ENCODE measurements at regions not wholly inside any gene's neighbourhood (a gene's known extent, or its start where the extent isn't known, plus 50 kb on each side); places are given as distances from the start of the nearest gene placed in this dataset.
A peak's percentile ranks its signal among the peaks of the same experiment; 100 is the strongest.
"Not testable (repeated sequence)": the region's sequence is repeated elsewhere in the genome, so short reads cannot be mapped to it uniquely, and the experiment has no call there.

- no peak overlapping the region for H3K27ac ChIP-seq (ENCODE audit: low read depth, low read length)
- no peaks in the 10 kb centered on the region for H3K27me3 ChIP-seq (ENCODE audit: control insufficient read depth, insufficient read depth, low read length)
- H3K4me1 ChIP-seq (ENCODE audit: control insufficient read depth, insufficient read depth, low read length), result no peaks in the 10 kb centered on the region
- H3K36me3 ChIP-seq (ENCODE audit: control insufficient read depth, insufficient read depth, low read length), result no peaks in the 10 kb centered on the region
- no peak overlapping the region for H3K9ac ChIP-seq (ENCODE audit: low read length)
- H3K4me3 ChIP-seq (ENCODE audit: low read length), result no peak overlapping the region
These were observed 73.6 kb upstream of the CYP1B1 start for GRCh38 chr2:38149531-38149930.

GRCh38 chr2:38148501-38148900 is 72.5 kb upstream of the CYP1B1 start:
- no peak overlapping the region for H3K27ac ChIP-seq (ENCODE audit: low read depth, low read length)
- no peaks in the 10 kb centered on the region for H3K27me3 ChIP-seq (ENCODE audit: control insufficient read depth, insufficient read depth, low read length)
- H3K36me3 ChIP-seq (ENCODE audit: control insufficient read depth, insufficient read depth, low read length), result no peaks in the 10 kb centered on the region
- no peak overlapping the region for H3K9ac ChIP-seq (ENCODE audit: low read length)
- H3K4me1 ChIP-seq (ENCODE audit: control insufficient read depth, insufficient read depth, low read length), result no peaks in the 10 kb centered on the region
- no peak overlapping the region for H3K4me3 ChIP-seq (ENCODE audit: low read length)

GRCh38 chr2:38147333-38148121 is 71.6 kb upstream of the CYP1B1 start:
- no peaks in the 10 kb centered on the region for H3K27me3 ChIP-seq (ENCODE audit: control insufficient read depth, insufficient read depth, low read length)
- H3K36me3 ChIP-seq (ENCODE audit: control insufficient read depth, insufficient read depth, low read length), result no peaks in the 10 kb centered on the region
- no peaks in the 10 kb centered on the region for H3K4me1 ChIP-seq (ENCODE audit: control insufficient read depth, insufficient read depth, low read length)
- H3K27ac ChIP-seq (ENCODE audit: low read depth, low read length), result peak overlapping the region; percentile 51
- H3K4me3 ChIP-seq (ENCODE audit: low read length), result no peak overlapping the region
- no peak overlapping the region for H3K9ac ChIP-seq (ENCODE audit: low read length)

- peak overlapping the region; percentile 51 for H3K27ac ChIP-seq (ENCODE audit: low read depth, low read length)
- no peaks in the 10 kb centered on the region for H3K27me3 ChIP-seq (ENCODE audit: control insufficient read depth, insufficient read depth, low read length)
- H3K9ac ChIP-seq (ENCODE audit: low read length), result no peak overlapping the region
- H3K4me3 ChIP-seq (ENCODE audit: low read length), result no peak overlapping the region
- H3K36me3 ChIP-seq (ENCODE audit: control insufficient read depth, insufficient read depth, low read length), result no peaks in the 10 kb centered on the region
- H3K4me1 ChIP-seq (ENCODE audit: control insufficient read depth, insufficient read depth, low read length), result no peaks in the 10 kb centered on the region
These were observed 71.0 kb upstream of the CYP1B1 start for GRCh38 chr2:38146907-38147307.

- no peak overlapping the region for H3K9ac ChIP-seq (ENCODE audit: low read length)
These were observed 70.4 kb upstream of the CYP1B1 start for GRCh38 chr2:38146275-38146906.

GRCh38 chr2:38145236-38145635 is 69.3 kb upstream of the CYP1B1 start:
- no peaks in the 10 kb centered on the region for H3K4me1 ChIP-seq (ENCODE audit: control insufficient read depth, insufficient read depth, low read length)
- H3K27ac ChIP-seq (ENCODE audit: low read depth, low read length), result no peak overlapping the region
- no peaks in the 10 kb centered on the region for H3K36me3 ChIP-seq (ENCODE audit: control insufficient read depth, insufficient read depth, low read length)
- no peaks in the 10 kb centered on the region for H3K27me3 ChIP-seq (ENCODE audit: control insufficient read depth, insufficient read depth, low read length)
- H3K9ac ChIP-seq (ENCODE audit: low read length), result no peak overlapping the region
- no peak overlapping the region for H3K4me3 ChIP-seq (ENCODE audit: low read length)

More at GRCh38 chr2:38146275-38146906, 70.4 kb upstream of the CYP1B1 start:
- no peaks in the 10 kb centered on the region for H3K36me3 ChIP-seq (ENCODE audit: control insufficient read depth, insufficient read depth, low read length)
- H3K27ac ChIP-seq (ENCODE audit: low read depth, low read length), result peak overlapping the region; percentile 51
- no peaks in the 10 kb centered on the region for H3K27me3 ChIP-seq (ENCODE audit: control insufficient read depth, insufficient read depth, low read length)
- no peak overlapping the region for H3K4me3 ChIP-seq (ENCODE audit: low read length)
- H3K4me1 ChIP-seq (ENCODE audit: control insufficient read depth, insufficient read depth, low read length), result no peaks in the 10 kb centered on the region

- no peaks in the 10 kb centered on the region for H3K27me3 ChIP-seq (ENCODE audit: control insufficient read depth, insufficient read depth, low read length)
- H3K4me1 ChIP-seq (ENCODE audit: control insufficient read depth, insufficient read depth, low read length), result no peaks in the 10 kb centered on the region
- no peaks in the 10 kb centered on the region for H3K36me3 ChIP-seq (ENCODE audit: control insufficient read depth, insufficient read depth, low read length)
- H3K9ac ChIP-seq (ENCODE audit: low read length), result no peak overlapping the region
- H3K4me3 ChIP-seq (ENCODE audit: low read length), result no peak overlapping the region
- no peak overlapping the region for H3K27ac ChIP-seq (ENCODE audit: low read depth, low read length)
These were observed 66.7 kb upstream of the CYP1B1 start for GRCh38 chr2:38142627-38143026.

GRCh38 chr2:38141501-38141900 is 65.5 kb upstream of the CYP1B1 start:
- Histone ChIP-seq H3K27me3 (ENCODE audit: control insufficient read depth, insufficient read depth, low read length) (no peaks in the 10 kb centered on the region), H3K4me1 (ENCODE audit: control insufficient read depth, insufficient read depth, low read length) (no peaks in the 10 kb centered on the region), H3K9ac (ENCODE audit: low read length) (no peak overlapping the region), H3K27ac (ENCODE audit: low read depth, low read length) (no peak overlapping the region), H3K36me3 (ENCODE audit: control insufficient read depth, insufficient read depth, low read length) (no peaks in the 10 kb centered on the region), H3K4me3 (ENCODE audit: low read length) (no peak overlapping the region)

- H3K9ac ChIP-seq (ENCODE audit: low read length), result no peak overlapping the region
- H3K36me3 ChIP-seq (ENCODE audit: control insufficient read depth, insufficient read depth, low read length), result no peaks in the 10 kb centered on the region
- no peak overlapping the region for H3K4me3 ChIP-seq (ENCODE audit: low read length)
- H3K4me1 ChIP-seq (ENCODE audit: control insufficient read depth, insufficient read depth, low read length), result no peaks in the 10 kb centered on the region
- H3K27me3 ChIP-seq (ENCODE audit: control insufficient read depth, insufficient read depth, low read length), result no peaks in the 10 kb centered on the region
- H3K27ac ChIP-seq (ENCODE audit: low read depth, low read length), result no peak overlapping the region
These were observed 63.0 kb upstream of the CYP1B1 start for GRCh38 chr2:38138996-38139395.

GRCh38 chr2:38138419-38138818 is 62.5 kb upstream of the CYP1B1 start:
- H3K36me3 ChIP-seq (ENCODE audit: control insufficient read depth, insufficient read depth, low read length), result no peaks in the 10 kb centered on the region
- no peaks in the 10 kb centered on the region for H3K4me1 ChIP-seq (ENCODE audit: control insufficient read depth, insufficient read depth, low read length)
- no peak overlapping the region for H3K9ac ChIP-seq (ENCODE audit: low read length)
- no peak overlapping the region for H3K27ac ChIP-seq (ENCODE audit: low read depth, low read length)
- H3K27me3 ChIP-seq (ENCODE audit: control insufficient read depth, insufficient read depth, low read length), result no peaks in the 10 kb centered on the region
- no peak overlapping the region for H3K4me3 ChIP-seq (ENCODE audit: low read length)

GRCh38 chr2:38137958-38138357 is 62.0 kb upstream of the CYP1B1 start:
- not testable (repeated sequence) for H3K4me1 ChIP-seq (ENCODE audit: control insufficient read depth, insufficient read depth, low read length); H3K9ac ChIP-seq (ENCODE audit: low read length); H3K27ac ChIP-seq (ENCODE audit: low read depth, low read length); H3K4me3 ChIP-seq (ENCODE audit: low read length); H3K27me3 ChIP-seq (ENCODE audit: control insufficient read depth, insufficient read depth, low read length); H3K36me3 ChIP-seq (ENCODE audit: control insufficient read depth, insufficient read depth, low read length)

GRCh38 chr2:38131676-38132075 is 55.7 kb upstream of the CYP1B1 start:
- Histone ChIP-seq H3K27me3 (ENCODE audit: control insufficient read depth, insufficient read depth, low read length) (no peaks in the 10 kb centered on the region), H3K36me3 (ENCODE audit: control insufficient read depth, insufficient read depth, low read length) (no peaks in the 10 kb centered on the region), H3K4me1 (ENCODE audit: control insufficient read depth, insufficient read depth, low read length) (no peaks in the 10 kb centered on the region), H3K27ac (ENCODE audit: low read depth, low read length) (no peak overlapping the region), H3K4me3 (ENCODE audit: low read length) (no peak overlapping the region), H3K9ac (ENCODE audit: low read length) (no peak overlapping the region)

- no peaks in the 10 kb centered on the region for H3K4me1 ChIP-seq (ENCODE audit: control insufficient read depth, insufficient read depth, low read length)
- H3K9ac ChIP-seq (ENCODE audit: low read length), result no peak overlapping the region
- no peak overlapping the region for H3K27ac ChIP-seq (ENCODE audit: low read depth, low read length)
- H3K4me3 ChIP-seq (ENCODE audit: low read length), result no peak overlapping the region
- H3K36me3 ChIP-seq (ENCODE audit: control insufficient read depth, insufficient read depth, low read length), result no peaks in the 10 kb centered on the region
- no peaks in the 10 kb centered on the region for H3K27me3 ChIP-seq (ENCODE audit: control insufficient read depth, insufficient read depth, low read length)
These were observed 54.9 kb upstream of the CYP1B1 start for GRCh38 chr2:38130876-38131275.

All from rectal smooth muscle tissue (tissue), 1 donor.